Peyer's patch (tissue), 4 donors: ENCODE measurements at regions not wholly inside any gene's neighbourhood (a gene's known extent, or its start where the extent isn't known, plus 50 kb on each side); places are given as distances from the start of the nearest gene placed in this dataset.

Experiments
- DNase-seq, 3 donors: peaks; one replicate each; pipeline ENCODE4 v3.0.0-alpha.2; 2017 to 2019
- H3K27ac ChIP-seq, 4 donors: fragments of 200-600 bp; sonication (generic); one replicate each; pipeline ENCODE4 v1.5.1; 2016 to 2019
- H3K27me3 ChIP-seq, 2 donors: fragments of 200-600 bp; sonication (generic); one replicate each; pipeline ENCODE4 v1.5.1; 2019
- H3K36me3 ChIP-seq, 3 donors: fragments of 200-600 bp; sonication (generic); one replicate each; pipeline ENCODE4 v1.5.1; 2016 to 2019
- H3K4me1 ChIP-seq, 4 donors: fragments of 200-600 bp; sonication (generic); one replicate each; pipeline ENCODE4 v1.5.1; 2016 to 2019
- H3K4me3 ChIP-seq, 4 donors: fragments of 200-600 bp; sonication (generic); 1 replicate in 3 of 4; 2 replicates in 1 of 4; pipeline ENCODE4 v1.5.1; 2016 to 2019; ENCODE audit warnings: mild to moderate bottlenecking in 1 of 4
- H3K9me3 ChIP-seq, 4 donors: fragments of 200-600 bp; sonication (generic); one replicate each; pipeline ENCODE4 v1.5.1; 2016 to 2019; ENCODE audit warnings: mild to moderate bottlenecking in 1 of 4
- POLR2A ChIP-seq, 2 donors: fragments of 450-650 bp; IDR thresholded peaks; one replicate each; pipeline ENCODE4 v1.5.1; 2017; ENCODE audit warnings: antibody characterized with exemption in 2 of 2, mild to moderate bottlenecking in 2 of 2, moderate library complexity in 2 of 2
- TF ChIP-seq, protein P1 (sequence below), 6 experiments: fragments of 450-650 bp in 4 of 6; fragments of 200-600 bp in 2 of 6; sonication (generic) in 1 of 6; IDR thresholded peaks; one replicate each; pipeline ENCODE4 v1.5.1; 2017 to 2019; ENCODE audit warnings: antibody characterized with exemption in 6 of 6, mild to moderate bottlenecking in 3 of 6, moderate library complexity in 1 of 6

DNA sequence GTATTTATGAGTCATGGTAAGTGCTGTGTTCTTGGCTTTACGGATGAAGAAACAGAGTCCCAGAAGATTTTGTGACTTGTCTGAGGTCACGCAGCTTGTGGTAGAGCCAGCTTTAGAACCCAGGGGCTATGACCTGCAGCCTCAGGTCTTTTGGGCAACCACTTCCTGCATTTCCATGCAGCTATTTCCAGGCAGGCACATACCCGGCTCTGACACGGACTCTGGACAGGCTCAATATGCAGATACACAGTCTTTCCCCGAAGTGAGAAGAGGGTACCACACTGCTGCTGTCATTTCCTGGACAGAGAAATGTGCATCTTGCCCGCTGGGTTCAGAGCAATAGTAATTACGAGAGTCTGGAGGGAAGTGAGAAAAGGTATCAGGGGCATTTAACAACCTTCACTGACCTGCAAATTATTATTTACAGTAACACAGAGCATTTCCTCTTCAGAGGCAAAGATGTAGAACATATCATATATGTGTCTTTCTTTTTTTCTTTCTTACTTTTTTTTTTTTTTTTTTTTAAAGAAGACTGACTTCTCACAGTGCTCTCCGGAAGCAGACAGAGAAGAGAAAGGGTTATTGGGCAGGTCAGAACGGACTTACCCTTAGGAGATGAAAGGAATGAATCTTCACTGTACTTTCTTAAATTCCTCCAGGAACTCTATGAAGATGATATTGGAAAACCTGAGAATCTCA is 185.1 kb downstream of the CLIC5 start:
- peak in 2 of 3 donors; percentile 57 to 60 for DNase-seq
- Histone ChIP-seq H3K4me1 (no peaks in the 10 kb centered on the region), H3K27me3 (no peaks in the 10 kb centered on the region), H3K4me3 (peak overlapping the region in 2 of 4 donors; percentile 14 to 18), H3K9me3 (no peaks in the 10 kb centered on the region), H3K36me3 (no peaks in the 10 kb centered on the region), H3K27ac (peak overlapping the region in 2 of 4 donors; percentile 22 to 35)
- TF ChIP-seq, protein P1, sequence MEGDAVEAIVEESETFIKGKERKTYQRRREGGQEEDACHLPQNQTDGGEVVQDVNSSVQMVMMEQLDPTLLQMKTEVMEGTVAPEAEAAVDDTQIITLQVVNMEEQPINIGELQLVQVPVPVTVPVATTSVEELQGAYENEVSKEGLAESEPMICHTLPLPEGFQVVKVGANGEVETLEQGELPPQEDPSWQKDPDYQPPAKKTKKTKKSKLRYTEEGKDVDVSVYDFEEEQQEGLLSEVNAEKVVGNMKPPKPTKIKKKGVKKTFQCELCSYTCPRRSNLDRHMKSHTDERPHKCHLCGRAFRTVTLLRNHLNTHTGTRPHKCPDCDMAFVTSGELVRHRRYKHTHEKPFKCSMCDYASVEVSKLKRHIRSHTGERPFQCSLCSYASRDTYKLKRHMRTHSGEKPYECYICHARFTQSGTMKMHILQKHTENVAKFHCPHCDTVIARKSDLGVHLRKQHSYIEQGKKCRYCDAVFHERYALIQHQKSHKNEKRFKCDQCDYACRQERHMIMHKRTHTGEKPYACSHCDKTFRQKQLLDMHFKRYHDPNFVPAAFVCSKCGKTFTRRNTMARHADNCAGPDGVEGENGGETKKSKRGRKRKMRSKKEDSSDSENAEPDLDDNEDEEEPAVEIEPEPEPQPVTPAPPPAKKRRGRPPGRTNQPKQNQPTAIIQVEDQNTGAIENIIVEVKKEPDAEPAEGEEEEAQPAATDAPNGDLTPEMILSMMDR (IDR thresholded peaks at IDR 0.05), result no peak
- TF ChIP-seq POLR2A (IDR thresholded peaks at IDR 0.05), result no peak

DNA sequence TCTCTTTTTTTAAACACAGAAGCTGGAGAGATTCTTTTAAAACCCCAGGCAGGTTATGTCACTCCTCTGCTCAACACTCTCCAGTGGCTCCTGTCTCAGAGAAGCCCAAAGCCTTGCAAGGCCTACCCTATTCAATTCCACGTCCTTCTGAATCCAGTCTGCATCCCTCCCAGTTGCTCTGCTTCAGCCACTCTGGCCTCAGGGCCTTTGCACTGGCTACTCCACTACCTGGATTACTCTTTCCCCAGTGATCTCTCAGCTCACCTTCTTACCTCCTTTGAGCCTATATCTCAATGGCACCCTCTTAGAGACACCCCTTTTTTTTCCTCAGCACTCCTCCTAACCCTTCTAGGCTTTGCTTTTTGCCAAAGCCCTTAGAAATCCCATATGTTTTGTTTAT is 185.8 kb downstream of the CLIC5 start:
- no peak for DNase-seq
- no peak overlapping the region for H3K27ac ChIP-seq

DNA sequence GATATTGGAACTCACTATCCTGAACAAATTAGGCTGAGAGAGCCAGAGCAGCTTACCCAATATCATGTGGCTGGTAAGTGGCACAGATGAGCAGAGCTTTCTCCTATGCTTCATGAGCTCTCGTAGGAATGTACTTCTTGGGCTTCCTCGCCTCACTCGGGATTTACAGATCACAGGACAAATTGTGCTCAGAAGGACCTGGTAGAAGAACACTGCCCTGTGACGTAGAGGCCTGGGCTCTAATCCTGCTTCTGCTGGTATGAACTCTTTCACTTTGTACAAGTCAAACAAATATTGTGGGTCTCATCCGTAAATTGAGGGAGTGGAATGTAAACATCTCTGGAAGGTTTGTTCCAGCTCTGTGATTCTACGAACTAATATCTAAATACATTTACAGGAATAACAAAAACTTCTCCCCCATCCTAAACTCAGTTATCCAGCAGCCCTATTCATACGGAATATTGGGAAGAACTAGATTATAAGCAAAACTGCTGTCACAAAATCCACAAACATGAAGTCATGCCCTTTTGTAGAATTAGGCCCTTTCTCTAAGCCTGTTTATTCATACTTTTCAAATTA is 187.6 kb downstream of the CLIC5 start:
- Histone ChIP-seq H3K4me3 (no peak overlapping the region), H3K4me1 (no peaks in the 10 kb centered on the region), H3K27me3 (no peaks in the 10 kb centered on the region), H3K36me3 (no peaks in the 10 kb centered on the region), H3K27ac (peak overlapping the region in 2 of 4 donors; percentile 66 to 73), H3K9me3 (no peaks in the 10 kb centered on the region)
- peak in 1 of 3 donors; percentile 61 for DNase-seq
- TF ChIP-seq, protein P1 (IDR thresholded peaks at IDR 0.05), result no peak
- TF ChIP-seq POLR2A (IDR thresholded peaks at IDR 0.05), result no peak

More for the DNA sequence above, 185.8 kb downstream of the CLIC5 start:
- Histone ChIP-seq H3K9me3 (no peaks in the 10 kb centered on the region), H3K36me3 (no peaks in the 10 kb centered on the region), H3K27me3 (no peaks in the 10 kb centered on the region), H3K4me3 (no peak overlapping the region), H3K4me1 (no peaks in the 10 kb centered on the region)
- TF ChIP-seq, protein P1 (IDR thresholded peaks at IDR 0.05), result no peak
- no peak for TF ChIP-seq POLR2A (IDR thresholded peaks at IDR 0.05)

DNA sequence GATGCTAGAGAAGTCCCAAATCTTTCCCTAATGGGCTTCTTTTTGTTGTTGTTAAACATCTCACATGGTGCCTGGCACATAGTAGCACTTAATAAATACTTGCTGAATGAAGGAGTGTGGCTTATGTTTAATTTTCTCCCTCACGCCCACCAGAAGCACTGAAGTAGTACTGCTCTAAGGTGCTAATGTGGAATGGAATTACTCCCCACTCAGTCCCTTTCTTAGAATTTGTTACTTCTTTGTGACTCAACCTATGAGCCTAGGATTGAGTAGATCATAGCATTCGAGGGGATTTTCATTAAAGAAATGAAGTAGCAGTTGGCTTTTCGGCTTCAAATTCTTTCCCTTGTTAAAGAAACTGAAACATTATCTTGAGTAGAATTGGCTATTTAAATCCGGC is 192.8 kb downstream of the CLIC5 start:
- no peak overlapping the region for H3K27ac ChIP-seq
- H3K4me3 ChIP-seq, result no peak overlapping the region
- H3K27me3 ChIP-seq, result no peaks in the 10 kb centered on the region
- no peaks in the 10 kb centered on the region for H3K4me1 ChIP-seq
- H3K9me3 ChIP-seq, result no peaks in the 10 kb centered on the region
- H3K36me3 ChIP-seq, result no peaks in the 10 kb centered on the region
- no peak for TF ChIP-seq POLR2A (IDR thresholded peaks at IDR 0.05)
- TF ChIP-seq, protein P1 (IDR thresholded peaks at IDR 0.05), result no peak
- DNase-seq, result no peak

DNA sequence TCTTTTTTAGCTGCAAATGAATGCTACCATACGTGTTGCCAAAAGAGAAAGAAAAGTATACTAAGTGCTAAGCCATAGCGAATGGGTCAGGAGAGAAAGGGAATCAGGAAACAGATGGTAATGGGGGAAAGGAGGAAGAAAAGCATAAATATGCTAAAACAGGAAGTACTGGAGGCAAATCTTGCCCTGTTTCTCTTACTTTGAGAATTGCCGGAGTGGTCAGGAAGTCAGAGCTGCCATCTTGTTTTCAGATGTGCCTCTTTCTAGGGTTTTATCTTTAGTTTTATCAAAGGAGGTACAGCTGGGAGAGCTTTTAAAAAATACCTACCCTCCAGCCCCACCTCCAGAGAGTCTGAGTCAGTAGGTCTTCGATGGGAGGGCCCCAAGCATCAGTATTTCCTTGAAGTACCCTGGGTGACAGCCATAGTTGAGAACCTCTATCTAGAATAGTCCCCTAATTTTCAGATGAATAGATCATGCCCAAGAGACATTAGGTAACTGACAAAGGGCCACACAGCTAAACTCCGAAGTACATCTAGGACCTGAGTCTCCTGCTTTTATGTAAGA is 193.3 kb downstream of the CLIC5 start:
- no peak for TF ChIP-seq POLR2A (IDR thresholded peaks at IDR 0.05)
- TF ChIP-seq, protein P1 (IDR thresholded peaks at IDR 0.05), result no peak
- Histone ChIP-seq H3K27me3 (no peaks in the 10 kb centered on the region), H3K4me1 (no peaks in the 10 kb centered on the region), H3K36me3 (no peaks in the 10 kb centered on the region), H3K27ac (no peak overlapping the region), H3K9me3 (no peaks in the 10 kb centered on the region), H3K4me3 (no peak overlapping the region)
- DNase-seq, result no peak
